Keratinocyte (primary cell): ENCODE measurements at regions not wholly inside any gene's neighbourhood (a gene's known extent, or its start where the extent isn't known, plus 50 kb on each side); places are given as distances from the start of the nearest gene placed in this dataset.

Experiments
- CTCF ChIP-seq, 3 experiments: IDR thresholded peaks in 1 of 3; conservative IDR thresholded peaks in 1 of 3; optimal IDR thresholded peaks in 1 of 3; 2 replicates in 2 of 3; 3 replicates in 1 of 3; pipeline versions ENCODE3 to v1.5.1; 2011; ENCODE audit warnings: low read length in 3 of 3, mild to moderate bottlenecking in 3 of 3, moderate library complexity in 2 of 3, control low read depth in 1 of 3, inconsistent platforms in 1 of 3; ENCODE audit not compliant: insufficient read depth in 2 of 3; ENCODE audit errors: extremely low read depth in 1 of 3
- EZH2 ChIP-seq: IDR thresholded peaks from one replicate; pipeline ENCODE4 v1.6.1; 2012; ENCODE audit warnings: inconsistent platforms, mild to moderate bottlenecking, low read length, moderate library complexity

GRCh38 chr20:55478724-55479450, 526.4 kb downstream of the CBLN4 start:
- TF ChIP-seq CTCF (optimal IDR thresholded peaks at IDR 0.05 in 1 of 3, IDR thresholded peaks at IDR 0.05 in 1 of 3, conservative IDR thresholded peaks at IDR 0.05 in 1 of 3; ENCODE audit: extremely low read depth in 1 of 3, insufficient read depth in 2 of 3, low read length in 3 of 3) (no peak), EZH2 (no peak)
